HepG2 (cell line): ENCODE measurements at regions not wholly inside any gene's neighbourhood (a gene's known extent, or its start where the extent isn't known, plus 50 kb on each side); places are given as distances from the start of the nearest gene placed in this dataset.
"Not testable (repeated sequence)": the region's sequence is repeated elsewhere in the genome, so short reads cannot be mapped to it uniquely, and the experiment has no call there.

Experiments used
- ATAC-seq: fragments of 200-7000 bp; cut with Tn5 transposase; 3 replicates; pipeline ENCODE4 v1.9.1; 2020; ENCODE audit warnings: mild to moderate bottlenecking, moderate library complexity
- BruUV-seq: library from RNA; stranded (reverse); fragments of 400-500 nt; replicated peaks from 2 replicates; lab custom pipeline; 2021; lab: Mats Ljungman, UMichigan
- CTCF ChIA-PET: fragments of 300-600 bp; formaldehyde crosslinking; extraction: SDS; loops from one replicate; lab custom pipeline; 2021; ENCODE audit warnings: low total read pairs, inconsistent platforms, low intra/inter-chr PET ratio; lab: Yijun Ruan, JAX
- POLR2A ChIA-PET: fragments of 350-600 bp; sonication (Branson Sonifier 250); formaldehyde crosslinking; loops from one replicate; lab custom pipeline; 2020; ENCODE audit warnings: antibody characterized with exemption, inconsistent platforms; lab: Yijun Ruan, JAX
- DNase-seq: peaks from one replicate; pipeline ENCODE4 v3.0.0-alpha.2; 2015; ENCODE audit warnings: low spot score
- FAIRE-seq: peaks from 3 replicates; lab custom pipeline; 2011; peaks lifted over from hg19 to GRCh38; lab: Jason Lieb, UNC
- H2AFZ ChIP-seq: one replicate; pipeline ENCODE4 v1.6.1; 2011; ENCODE audit warnings: low read length, inconsistent platforms
- H3K27ac ChIP-seq: fragments of 300-600 bp; 3 replicates; pipeline ENCODE4 v1.8.0; 2011; ENCODE audit warnings: mixed run types, mild to moderate bottlenecking, mixed read lengths, low read length, inconsistent platforms; ENCODE audit not compliant: insufficient read depth; ENCODE audit errors: extremely low read length
- H3K27me3 ChIP-seq, 2 experiments: fragments of 200-600 bp in 1 of 2; 2 replicates in 1 of 2; 3 replicates in 1 of 2; pipeline versions ENCODE4 v1.6.0 to v1.8.0; 2011; ENCODE audit warnings: low read length in 2 of 2, mild to moderate bottlenecking in 2 of 2, moderate library complexity in 2 of 2, inconsistent platforms in 1 of 2; ENCODE audit not compliant: insufficient read depth in 2 of 2, control insufficient read depth in 1 of 2
- H3K36me3 ChIP-seq, 2 experiments: fragments of 200-600 bp in 1 of 2; replicated peaks in 1 of 2; 2 replicates in 1 of 2; 3 replicates in 1 of 2; pipeline versions ENCODE4 v1.5.1 to v1.8.0; 2011; ENCODE audit warnings: low read length in 2 of 2, inconsistent platforms in 1 of 2; ENCODE audit not compliant: insufficient read depth in 2 of 2, control insufficient read depth in 1 of 2
- H3K4me1 ChIP-seq: 2 replicates; pipeline ENCODE4 v1.5.1; 2012; ENCODE audit warnings: low read length, inconsistent platforms; ENCODE audit not compliant: insufficient read depth
- H3K4me2 ChIP-seq: 2 replicates; pipeline ENCODE4 v1.6.0; 2011; ENCODE audit warnings: low read depth, low read length, inconsistent platforms
- H3K4me3 ChIP-seq, 3 experiments: fragments of 200-600 bp in 1 of 3; sonication (generic), shearing (Covaris generic) in 1 of 3; replicated peaks in 1 of 3; 2 replicates each; pipeline ENCODE4 v1.5.1; 2011 to 2016; ENCODE audit warnings: low read length in 3 of 3, inconsistent platforms in 2 of 3, low read depth in 2 of 3, mild to moderate bottlenecking in 2 of 3, control low read depth in 1 of 3, mixed read lengths in 1 of 3; ENCODE audit not compliant: insufficient read depth in 1 of 3
- H3K79me2 ChIP-seq: one replicate; pipeline ENCODE4 v1.6.1; 2011; ENCODE audit warnings: low read length, inconsistent platforms; ENCODE audit not compliant: insufficient read depth
- H3K9ac ChIP-seq: 2 replicates; pipeline ENCODE4 v1.6.0; 2011; ENCODE audit warnings: mild to moderate bottlenecking, low read depth, low read length, inconsistent platforms; ENCODE audit not compliant: insufficient read depth
- H3K9me3 ChIP-seq: 2 replicates; pipeline ENCODE4 v1.5.1; 2012; ENCODE audit warnings: mild to moderate bottlenecking, low read length
- H4K20me1 ChIP-seq: 2 replicates; pipeline ENCODE4 v1.6.0; 2011; ENCODE audit warnings: inconsistent platforms, mild to moderate bottlenecking, low read length, moderate library complexity; ENCODE audit not compliant: insufficient read depth
- WGBS: methylation state at CpG from one replicate; pipeline ENCODE4 v1.1.6; 2017; ENCODE audit warnings: low lambda C conversion rate; 5-methylcytosine and 5-hydroxymethylcytosine counted together
- in situ Hi-C: cut with HindIII; loops from 2 replicates; pipeline ENCODE4 v1.10.0; 2017; ENCODE audit warnings: low pct_unique_long_range_greater_than_20kb; ENCODE audit not compliant: extremely low pct_ligation_motif_present
- intact Hi-C: fragments of 100-400 bp; cut with micrococcal nuclease; formaldehyde crosslinking; loops from one replicate; pipeline ENCODE4 v1.10.0; 2022; ENCODE audit not compliant: unreplicated experiment

DNA sequence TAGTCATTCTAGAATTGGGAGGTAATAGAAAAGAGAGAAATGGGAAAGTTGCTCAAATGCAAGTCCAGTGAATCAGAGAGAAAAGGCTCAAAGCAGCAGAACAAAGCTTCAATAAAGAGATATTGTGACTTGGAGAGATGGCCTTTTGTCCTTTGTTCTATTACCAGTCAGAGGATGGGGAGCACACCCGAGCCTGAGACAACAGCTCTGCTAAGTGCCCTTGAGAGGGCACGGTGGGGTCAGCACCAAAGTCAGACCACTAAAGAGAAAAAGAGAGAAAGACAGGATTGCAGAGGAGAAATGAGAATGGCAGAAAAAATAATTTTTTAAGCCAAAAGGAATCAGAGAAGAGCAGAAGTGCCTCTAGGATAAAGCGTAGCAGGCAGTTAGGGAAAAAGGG is 553.1 kb downstream of the TTLL7 start:
- H3K9me3 ChIP-seq: peaks cover 17% of the 10 kb centered on the region
- FAIRE-seq, CTCF ChIA-PET, BruUV-seq, in situ Hi-C loops, H3K4me2 ChIP-seq, H3K4me3 ChIP-seq, H3K79me2 ChIP-seq, H4K20me1 ChIP-seq, intact Hi-C loops, POLR2A ChIA-PET, ATAC-seq, H2AFZ ChIP-seq, DNase-seq, H3K4me1 ChIP-seq, H3K36me3 ChIP-seq, H3K9ac ChIP-seq, H3K27me3 ChIP-seq, H3K27ac ChIP-seq: not testable (repeated sequence)
- WGBS: 5% methylated on average over 2 of the region's 3 CpGs

DNA sequence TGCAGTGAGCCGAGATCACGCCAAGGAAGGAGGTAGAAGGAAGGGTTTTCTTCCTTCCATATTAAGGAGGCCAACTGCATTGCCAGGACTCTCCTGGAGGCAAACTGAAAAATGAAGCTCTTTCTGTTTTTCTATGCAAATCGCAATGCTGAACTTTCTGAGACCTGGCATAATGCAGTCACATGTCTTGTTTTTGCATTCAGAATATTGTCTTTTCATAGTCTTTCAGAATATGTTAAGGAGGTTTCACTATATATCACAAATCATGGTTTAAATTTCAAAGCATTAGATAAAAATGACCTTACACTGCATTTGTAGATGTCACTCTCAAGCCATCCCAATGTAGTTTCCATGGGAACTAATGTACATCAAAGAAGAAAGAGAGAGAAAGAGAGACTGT is 556.5 kb downstream of the TTLL7 start:
- CTCF ChIA-PET, H3K36me3 ChIP-seq, in situ Hi-C loops, ATAC-seq, H3K27ac ChIP-seq, POLR2A ChIA-PET, H3K9ac ChIP-seq, BruUV-seq, H3K4me1 ChIP-seq, FAIRE-seq, intact Hi-C loops, H3K4me3 ChIP-seq, H3K79me2 ChIP-seq, H2AFZ ChIP-seq, H3K27me3 ChIP-seq, H4K20me1 ChIP-seq, H3K4me2 ChIP-seq, DNase-seq: not testable (repeated sequence)
- WGBS: 44% methylated on average over 2 of the region's 3 CpGs
- H3K9me3 ChIP-seq: peaks cover 17% of the 10 kb centered on the region

DNA sequence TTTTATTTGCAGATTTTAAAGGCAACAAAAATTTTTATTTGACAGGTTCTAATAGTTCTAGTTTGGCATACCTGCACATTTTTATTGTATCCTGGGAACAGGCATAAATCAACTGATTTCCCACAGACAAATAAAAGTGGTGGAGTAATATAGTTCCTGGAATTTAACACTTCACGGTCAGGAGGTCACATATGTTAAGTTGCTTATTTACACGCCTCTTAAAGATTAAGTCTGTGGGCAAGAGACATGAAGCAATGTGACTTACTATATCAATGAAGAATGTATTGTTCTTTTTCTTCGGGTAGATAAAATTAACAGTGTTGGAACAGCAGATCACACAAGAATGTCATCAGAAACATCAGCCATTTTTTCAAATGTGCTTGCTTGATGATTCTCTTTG is 558.3 kb downstream of the TTLL7 start:
- ATAC-seq, H3K4me1 ChIP-seq, H3K9me3 ChIP-seq, intact Hi-C loops, DNase-seq, CTCF ChIA-PET, H3K36me3 ChIP-seq, H3K79me2 ChIP-seq, H3K27me3 ChIP-seq, BruUV-seq, H4K20me1 ChIP-seq, H3K27ac ChIP-seq, H3K4me3 ChIP-seq, FAIRE-seq, H2AFZ ChIP-seq, in situ Hi-C loops, POLR2A ChIA-PET, H3K9ac ChIP-seq, H3K4me2 ChIP-seq: not testable (repeated sequence)
- 8% methylated on average over 3 of the region's 3 CpGs for WGBS

DNA sequence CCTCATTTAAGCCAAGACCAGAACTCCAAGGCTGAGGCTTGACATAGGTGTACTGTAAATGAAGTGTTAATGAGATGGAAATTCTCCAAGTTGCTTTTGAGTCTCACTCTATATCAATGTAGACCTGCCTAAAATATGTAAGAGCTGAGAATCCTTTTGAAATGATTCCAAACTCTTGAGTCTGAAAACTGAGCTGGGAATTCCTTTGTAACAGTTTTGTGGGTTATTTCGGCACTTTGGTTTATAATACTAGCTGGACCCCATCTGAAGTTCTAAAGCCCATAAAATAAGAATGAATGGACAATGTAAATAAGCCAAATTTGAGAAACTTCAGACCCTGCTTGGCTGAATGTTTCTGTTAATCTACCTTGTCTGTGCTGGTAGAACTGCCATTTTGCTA is 558.9 kb downstream of the TTLL7 start:
- H3K9me3 ChIP-seq, FAIRE-seq, CTCF ChIA-PET, H4K20me1 ChIP-seq, H3K79me2 ChIP-seq, H3K27me3 ChIP-seq, ATAC-seq, POLR2A ChIA-PET, H3K4me2 ChIP-seq, H3K4me3 ChIP-seq, BruUV-seq, intact Hi-C loops, H3K27ac ChIP-seq, H3K4me1 ChIP-seq, H3K36me3 ChIP-seq, DNase-seq, in situ Hi-C loops, H3K9ac ChIP-seq, H2AFZ ChIP-seq: not testable (repeated sequence)
- 0% methylated on average over 1 of the region's 1 CpG for WGBS
